Mucosa of descending colon (tissue), 3 donors: ENCODE measurements at regions not wholly inside any gene's neighbourhood (a gene's known extent, or its start where the extent isn't known, plus 50 kb on each side); places are given as distances from the start of the nearest gene placed in this dataset.

ENCODE experiments used
- ATAC-seq: fragments of 200-7000 bp; cut with Tn5 transposase; one replicate; pipeline ENCODE4 v1.9.1; 2020; ENCODE audit warnings: mild to moderate bottlenecking, moderate library complexity
- DNase-seq, 3 donors: peaks; one replicate each; pipeline ENCODE4 v3.0.0-alpha.2; 2020
- H3K36me3 ChIP-seq: fragments of 200-600 bp; one replicate; pipeline ENCODE4 v1.8.0; 2021; ENCODE audit warnings: low read depth, mild to moderate bottlenecking
- H3K4me1 ChIP-seq: fragments of 200-600 bp; one replicate; pipeline ENCODE4 v1.8.0; 2021; ENCODE audit warnings: low read depth, mild to moderate bottlenecking
- H3K4me3 ChIP-seq: fragments of 200-600 bp; one replicate; pipeline ENCODE4 v1.8.0; 2021; ENCODE audit warnings: mild to moderate bottlenecking
- H3K9me3 ChIP-seq: fragments of 200-600 bp; one replicate; pipeline ENCODE4 v1.8.0; 2021; ENCODE audit warnings: mild to moderate bottlenecking
- intact Hi-C, 2 donors: fragments of 100-400 bp; cut with DNase I in 1 of 2; cut with micrococcal nuclease in 1 of 2; formaldehyde crosslinking; loops; one replicate each; pipeline versions ENCODE4 v1.11.0 to v1.11.1; 2022; cut with DNase I, micrococcal nuclease
- TF ChIP-seq, protein P1 (sequence below): fragments of 200-600 bp; IDR thresholded peaks from one replicate; pipeline ENCODE4 v1.8.0; 2022; ENCODE audit warnings: antibody characterized with exemption, mild to moderate bottlenecking
- donor health status: DM: no; HTN: no; CAD: no; lungs with moderate emphysema.
- donor health status: DM: no; HTN: no; CAD: no.
- donor health status: DM: no; HTN: yes; CAD: no.

DNA sequence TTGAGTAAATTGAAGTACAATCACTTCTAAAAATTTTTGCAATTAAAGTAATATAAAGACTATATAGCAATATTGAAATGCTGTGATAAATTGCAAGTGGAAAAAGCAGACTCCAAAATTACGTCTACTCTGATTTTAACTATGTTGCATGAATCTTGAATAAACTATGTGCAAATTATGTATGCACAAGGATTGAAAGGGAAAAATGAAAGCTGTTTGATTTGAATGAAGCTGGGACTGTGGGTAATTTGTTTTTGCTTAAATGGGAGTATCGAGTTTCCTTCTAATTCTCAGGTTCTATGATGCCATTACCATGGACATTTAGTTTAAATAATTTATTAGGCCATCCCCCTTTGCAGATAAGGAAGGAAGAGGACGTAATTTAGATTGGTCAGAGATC, 198.7 kb upstream of the MYLIP start:
- H3K9me3 ChIP-seq: peaks cover 10% of the 10 kb centered on the region
- intact Hi-C loops: no loop called here
- H3K4me1 ChIP-seq: no peaks in the 10 kb centered on the region
- ATAC-seq (no peak), DNase-seq (no peak)
- H3K4me3 ChIP-seq: no peak overlapping the region
- TF ChIP-seq, protein P1, sequence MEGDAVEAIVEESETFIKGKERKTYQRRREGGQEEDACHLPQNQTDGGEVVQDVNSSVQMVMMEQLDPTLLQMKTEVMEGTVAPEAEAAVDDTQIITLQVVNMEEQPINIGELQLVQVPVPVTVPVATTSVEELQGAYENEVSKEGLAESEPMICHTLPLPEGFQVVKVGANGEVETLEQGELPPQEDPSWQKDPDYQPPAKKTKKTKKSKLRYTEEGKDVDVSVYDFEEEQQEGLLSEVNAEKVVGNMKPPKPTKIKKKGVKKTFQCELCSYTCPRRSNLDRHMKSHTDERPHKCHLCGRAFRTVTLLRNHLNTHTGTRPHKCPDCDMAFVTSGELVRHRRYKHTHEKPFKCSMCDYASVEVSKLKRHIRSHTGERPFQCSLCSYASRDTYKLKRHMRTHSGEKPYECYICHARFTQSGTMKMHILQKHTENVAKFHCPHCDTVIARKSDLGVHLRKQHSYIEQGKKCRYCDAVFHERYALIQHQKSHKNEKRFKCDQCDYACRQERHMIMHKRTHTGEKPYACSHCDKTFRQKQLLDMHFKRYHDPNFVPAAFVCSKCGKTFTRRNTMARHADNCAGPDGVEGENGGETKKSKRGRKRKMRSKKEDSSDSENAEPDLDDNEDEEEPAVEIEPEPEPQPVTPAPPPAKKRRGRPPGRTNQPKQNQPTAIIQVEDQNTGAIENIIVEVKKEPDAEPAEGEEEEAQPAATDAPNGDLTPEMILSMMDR: no peak
- no peaks in the 10 kb centered on the region for H3K36me3 ChIP-seq

DNA sequence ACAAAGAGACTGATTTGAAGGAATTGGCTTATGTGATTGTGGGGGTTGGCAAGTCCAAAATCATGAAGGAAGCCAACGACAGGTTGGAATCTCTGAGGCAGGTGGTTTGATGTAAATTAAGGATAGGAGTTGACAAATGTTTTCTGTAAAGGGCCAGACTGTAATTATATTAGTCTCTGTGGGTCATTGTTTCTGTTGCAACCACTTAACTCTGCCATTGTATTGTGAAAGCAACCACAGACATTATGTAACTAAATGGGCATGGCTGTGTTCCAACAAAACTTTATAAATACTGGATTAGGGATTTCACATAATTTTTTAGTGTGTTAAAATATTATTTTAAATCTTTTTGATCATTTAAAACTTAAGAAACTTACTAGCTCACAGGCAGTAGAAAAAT, 199.2 kb upstream of the MYLIP start:
- ATAC-seq: no peak
- intact Hi-C loops: no loop called here
- H3K4me3 ChIP-seq: no peak overlapping the region
- no peaks in the 10 kb centered on the region for H3K36me3 ChIP-seq
- TF ChIP-seq, protein P1: no peak
- peaks cover 10% of the 10 kb centered on the region for H3K9me3 ChIP-seq
- no peak for DNase-seq
- no peaks in the 10 kb centered on the region for H3K4me1 ChIP-seq

DNA sequence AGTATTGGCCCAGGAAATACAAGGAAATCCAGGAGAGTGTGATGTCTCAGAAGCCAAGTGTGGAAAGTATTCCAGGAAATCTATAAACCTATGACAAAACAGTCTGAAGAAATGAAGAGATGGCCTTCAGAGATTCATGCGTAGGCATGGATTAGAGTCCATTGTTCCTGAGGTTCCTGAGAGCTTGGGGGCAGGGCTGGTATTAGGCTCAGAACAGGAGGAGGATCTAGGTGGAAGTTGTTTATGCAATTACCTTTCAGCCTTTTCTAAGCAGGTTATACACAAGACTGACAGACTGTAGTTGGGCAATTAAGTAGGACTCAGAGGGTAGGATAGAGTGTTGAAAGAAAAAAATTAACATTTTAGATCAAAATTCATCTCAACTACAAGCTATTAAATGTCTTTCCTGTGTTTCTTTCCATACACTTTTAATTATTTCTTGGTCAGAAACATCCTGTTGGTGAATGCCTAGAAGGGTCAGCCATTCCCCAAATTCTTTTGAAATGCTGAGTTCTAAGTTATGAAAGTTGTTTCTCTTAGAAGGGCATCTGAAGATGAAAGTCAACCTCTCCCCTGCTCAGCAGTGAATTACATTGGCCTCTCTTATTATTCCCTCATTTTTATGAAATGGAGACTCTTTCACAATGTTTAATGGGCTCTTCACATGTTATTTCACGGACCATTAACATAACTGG, 201.2 kb upstream of the MYLIP start:
- Histone ChIP-seq H3K36me3 (no peaks in the 10 kb centered on the region), H3K4me3 (no peak overlapping the region), H3K4me1 (no peaks in the 10 kb centered on the region), H3K9me3 (peaks cover 10% of the 10 kb centered on the region)
- DNase-seq (no peak), ATAC-seq (no peak)
- TF ChIP-seq, protein P1: no peak
- intact Hi-C loops: no loop called here

DNA sequence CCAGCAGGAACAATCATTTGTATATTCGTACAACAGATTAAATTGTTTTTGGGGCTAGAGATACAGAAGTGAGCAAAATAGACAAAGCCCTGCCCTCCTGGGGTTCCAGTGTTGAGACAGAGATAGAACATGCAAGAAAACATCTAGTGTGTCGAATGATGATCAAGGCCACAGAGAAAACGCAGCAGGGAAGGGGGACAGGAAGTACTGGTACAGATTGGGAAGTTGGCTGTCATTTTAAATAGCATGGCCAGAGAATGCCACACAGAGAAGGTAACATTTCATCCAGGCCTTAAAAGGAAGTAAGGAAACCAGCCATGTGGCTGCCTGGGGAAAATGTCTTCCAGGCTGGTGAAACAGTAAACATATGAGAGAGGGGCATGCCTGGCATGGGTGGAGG, 202.6 kb upstream of the MYLIP start:
- Histone ChIP-seq H3K9me3 (peaks cover 6% of the 10 kb centered on the region), H3K36me3 (no peaks in the 10 kb centered on the region), H3K4me1 (no peaks in the 10 kb centered on the region), H3K4me3 (no peak overlapping the region)
- intact Hi-C loops: no loop called here
- ATAC-seq (no peak), DNase-seq (no peak)
- TF ChIP-seq, protein P1: no peak

DNA sequence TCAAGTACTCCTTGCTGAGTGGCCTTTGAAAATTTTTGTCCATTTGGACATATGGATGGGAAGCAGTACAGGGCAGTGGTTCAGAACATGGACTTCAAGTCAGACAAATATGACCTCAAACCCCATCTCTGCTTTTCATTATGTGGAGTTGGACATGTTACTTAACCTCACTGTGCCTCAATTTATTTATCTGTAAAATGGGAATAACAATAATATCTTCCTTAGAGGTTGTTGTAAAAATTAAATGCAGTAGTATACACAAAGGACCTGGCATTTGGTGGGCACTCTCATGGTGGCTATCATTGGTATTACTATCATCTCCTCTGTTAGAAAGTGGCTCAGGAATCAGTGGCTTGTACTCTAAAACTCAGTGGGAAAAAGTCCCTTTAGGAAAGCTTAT, 204.0 kb upstream of the MYLIP start:
- no peak for ATAC-seq
- H3K36me3 ChIP-seq: no peaks in the 10 kb centered on the region
- no peaks in the 10 kb centered on the region for H3K4me1 ChIP-seq
- TF ChIP-seq, protein P1: no peak
- no peak overlapping the region for H3K4me3 ChIP-seq
- DNase-seq: no peak
- no peaks in the 10 kb centered on the region for H3K9me3 ChIP-seq
- intact Hi-C loops: no loop called here
